Right lobe of liver (tissue), 4 donors: ENCODE measurements at regions not wholly inside any gene's neighbourhood (a gene's known extent, or its start where the extent isn't known, plus 50 kb on each side); places are given as distances from the start of the nearest gene placed in this dataset.

ENCODE experiments used
- POLR2A ChIP-seq: fragments of 450-650 bp; IDR thresholded peaks from one replicate; pipeline ENCODE4 v1.6.1; 2017; ENCODE audit warnings: antibody characterized with exemption, mild to moderate bottlenecking
- TF ChIP-seq, protein P1 (sequence below), 4 donors: fragments of 200-600 bp in 3 of 4; fragments of 450-650 bp in 1 of 4; IDR thresholded peaks; one replicate each; pipeline versions ENCODE4 v1.5.1 to v1.8.0; 2016 to 2022; ENCODE audit warnings: antibody characterized with exemption in 4 of 4, mild to moderate bottlenecking in 2 of 4
- donor health status: DM: no; HTN: no; CAD: no.
- donor health status: DM: no; HTN: no; CAD: no.
- donor health status: DM: no; HTN: yes; CAD: no.

DNA sequence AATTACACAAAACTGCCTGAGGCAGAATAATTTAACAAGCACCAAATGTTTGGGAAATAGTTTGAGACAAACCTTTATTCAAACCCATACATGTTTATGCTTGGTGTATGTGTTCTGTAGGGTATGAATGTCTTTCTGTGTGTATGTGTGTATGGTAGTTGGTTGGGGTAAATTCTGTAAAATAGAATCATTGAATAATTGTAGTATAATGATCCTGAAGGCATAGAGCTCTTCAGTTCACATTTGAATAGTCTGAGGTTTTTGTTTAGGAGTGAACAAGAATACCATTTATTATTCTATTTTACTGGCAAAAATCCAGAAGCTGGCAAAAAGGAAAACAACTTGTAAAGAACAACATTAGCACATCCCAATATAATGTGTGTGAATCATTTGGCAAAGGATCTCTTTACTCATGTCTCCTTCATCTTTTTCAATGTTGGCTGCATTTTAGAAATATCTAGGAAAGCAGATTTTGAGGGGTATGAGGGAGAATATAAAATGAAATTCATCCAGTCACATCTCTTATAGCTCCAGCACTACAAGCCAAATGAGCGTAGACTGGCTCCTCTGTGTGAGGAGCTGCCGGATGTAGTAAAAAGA is 70.4 kb upstream of the XIST start:
- TF ChIP-seq, protein P1, sequence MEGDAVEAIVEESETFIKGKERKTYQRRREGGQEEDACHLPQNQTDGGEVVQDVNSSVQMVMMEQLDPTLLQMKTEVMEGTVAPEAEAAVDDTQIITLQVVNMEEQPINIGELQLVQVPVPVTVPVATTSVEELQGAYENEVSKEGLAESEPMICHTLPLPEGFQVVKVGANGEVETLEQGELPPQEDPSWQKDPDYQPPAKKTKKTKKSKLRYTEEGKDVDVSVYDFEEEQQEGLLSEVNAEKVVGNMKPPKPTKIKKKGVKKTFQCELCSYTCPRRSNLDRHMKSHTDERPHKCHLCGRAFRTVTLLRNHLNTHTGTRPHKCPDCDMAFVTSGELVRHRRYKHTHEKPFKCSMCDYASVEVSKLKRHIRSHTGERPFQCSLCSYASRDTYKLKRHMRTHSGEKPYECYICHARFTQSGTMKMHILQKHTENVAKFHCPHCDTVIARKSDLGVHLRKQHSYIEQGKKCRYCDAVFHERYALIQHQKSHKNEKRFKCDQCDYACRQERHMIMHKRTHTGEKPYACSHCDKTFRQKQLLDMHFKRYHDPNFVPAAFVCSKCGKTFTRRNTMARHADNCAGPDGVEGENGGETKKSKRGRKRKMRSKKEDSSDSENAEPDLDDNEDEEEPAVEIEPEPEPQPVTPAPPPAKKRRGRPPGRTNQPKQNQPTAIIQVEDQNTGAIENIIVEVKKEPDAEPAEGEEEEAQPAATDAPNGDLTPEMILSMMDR (IDR thresholded peaks at IDR 0.05): no peak
- TF ChIP-seq POLR2A: no peak
